ENCODE measurements at regions not wholly inside any gene's neighbourhood (a gene's known extent, or its start where the extent isn't known, plus 50 kb on each side); places are given as distances from the start of the nearest gene placed in this dataset.

- TF ChIP-seq, protein P1, sequence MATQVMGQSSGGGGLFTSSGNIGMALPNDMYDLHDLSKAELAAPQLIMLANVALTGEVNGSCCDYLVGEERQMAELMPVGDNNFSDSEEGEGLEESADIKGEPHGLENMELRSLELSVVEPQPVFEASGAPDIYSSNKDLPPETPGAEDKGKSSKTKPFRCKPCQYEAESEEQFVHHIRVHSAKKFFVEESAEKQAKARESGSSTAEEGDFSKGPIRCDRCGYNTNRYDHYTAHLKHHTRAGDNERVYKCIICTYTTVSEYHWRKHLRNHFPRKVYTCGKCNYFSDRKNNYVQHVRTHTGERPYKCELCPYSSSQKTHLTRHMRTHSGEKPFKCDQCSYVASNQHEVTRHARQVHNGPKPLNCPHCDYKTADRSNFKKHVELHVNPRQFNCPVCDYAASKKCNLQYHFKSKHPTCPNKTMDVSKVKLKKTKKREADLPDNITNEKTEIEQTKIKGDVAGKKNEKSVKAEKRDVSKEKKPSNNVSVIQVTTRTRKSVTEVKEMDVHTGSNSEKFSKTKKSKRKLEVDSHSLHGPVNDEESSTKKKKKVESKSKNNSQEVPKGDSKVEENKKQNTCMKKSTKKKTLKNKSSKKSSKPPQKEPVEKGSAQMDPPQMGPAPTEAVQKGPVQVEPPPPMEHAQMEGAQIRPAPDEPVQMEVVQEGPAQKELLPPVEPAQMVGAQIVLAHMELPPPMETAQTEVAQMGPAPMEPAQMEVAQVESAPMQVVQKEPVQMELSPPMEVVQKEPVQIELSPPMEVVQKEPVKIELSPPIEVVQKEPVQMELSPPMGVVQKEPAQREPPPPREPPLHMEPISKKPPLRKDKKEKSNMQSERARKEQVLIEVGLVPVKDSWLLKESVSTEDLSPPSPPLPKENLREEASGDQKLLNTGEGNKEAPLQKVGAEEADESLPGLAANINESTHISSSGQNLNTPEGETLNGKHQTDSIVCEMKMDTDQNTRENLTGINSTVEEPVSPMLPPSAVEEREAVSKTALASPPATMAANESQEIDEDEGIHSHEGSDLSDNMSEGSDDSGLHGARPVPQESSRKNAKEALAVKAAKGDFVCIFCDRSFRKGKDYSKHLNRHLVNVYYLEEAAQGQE (IDR thresholded peaks at IDR 0.05; ENCODE audit: low read depth), result no peak
- TF ChIP-seq FOXM1 (IDR thresholded peaks at IDR 0.05; ENCODE audit: borderline replicate concordance, low read depth) (no peak), ZBTB7A (IDR thresholded peaks at IDR 0.05; ENCODE audit: low read depth) (no peak)
Observed at GRCh38 chr1:214974002-214974401, 108.5 kb upstream of the KCNK2 start.

DNA sequence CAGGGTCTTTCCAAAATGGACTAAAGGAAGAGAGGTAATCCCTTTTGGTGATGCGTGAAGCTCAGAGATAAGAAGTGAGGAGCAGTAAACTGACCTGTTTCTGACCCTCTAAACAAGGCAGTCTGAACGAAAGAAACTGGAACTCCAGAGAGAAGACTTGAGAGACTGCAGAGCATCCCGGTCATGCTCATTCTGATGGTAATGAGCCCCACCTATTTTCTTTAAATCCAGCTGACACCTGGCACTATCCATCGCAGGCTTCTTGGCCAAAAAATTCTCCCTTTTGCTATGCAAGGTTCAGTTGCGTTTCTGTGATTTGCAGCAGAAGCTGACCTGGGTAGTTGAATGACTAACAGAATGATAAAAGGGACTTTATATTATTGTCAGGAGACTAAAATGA is 105.9 kb upstream of the KCNK2 start:
- TF ChIP-seq EGR1 (IDR thresholded peaks at IDR 0.05), result no peak
- no peak for TF ChIP-seq NFIC (IDR thresholded peaks at IDR 0.05)
- TF ChIP-seq, protein P2, sequence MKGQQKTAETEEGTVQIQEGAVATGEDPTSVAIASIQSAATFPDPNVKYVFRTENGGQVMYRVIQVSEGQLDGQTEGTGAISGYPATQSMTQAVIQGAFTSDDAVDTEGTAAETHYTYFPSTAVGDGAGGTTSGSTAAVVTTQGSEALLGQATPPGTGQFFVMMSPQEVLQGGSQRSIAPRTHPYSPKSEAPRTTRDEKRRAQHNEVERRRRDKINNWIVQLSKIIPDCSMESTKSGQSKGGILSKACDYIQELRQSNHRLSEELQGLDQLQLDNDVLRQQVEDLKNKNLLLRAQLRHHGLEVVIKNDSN (IDR thresholded peaks at IDR 0.05), result no peak
- no peak for TF ChIP-seq CEBPB (IDR thresholded peaks at IDR 0.05)
- no peak for TF ChIP-seq RAD21 (IDR thresholded peaks at IDR 0.05; ENCODE audit: low read depth)
- no peak for TF ChIP-seq FOXM1 (IDR thresholded peaks at IDR 0.05; ENCODE audit: borderline replicate concordance, low read depth)
- no peak for TF ChIP-seq TEAD4 (IDR thresholded peaks at IDR 0.05)
- TF ChIP-seq MAX (IDR thresholded peaks at IDR 0.05), result no peak
- TF ChIP-seq CREB1 (IDR thresholded peaks at IDR 0.05; ENCODE audit: low read depth), result no peak
- no peak for TF ChIP-seq YY1 (IDR thresholded peaks at IDR 0.05; ENCODE audit: low read depth)
- TF ChIP-seq TCF12 (IDR thresholded peaks at IDR 0.05; ENCODE audit: low read depth), result no peak
- TF ChIP-seq ZBTB7A (IDR thresholded peaks at IDR 0.05; ENCODE audit: low read depth), result no peak
- no peak for TF ChIP-seq TAF1 (IDR thresholded peaks at IDR 0.05; ENCODE audit: low read depth)

GRCh38 chr1:214977110-214977509 is 105.4 kb upstream of the KCNK2 start:
- TF ChIP-seq, protein P2 (IDR thresholded peaks at IDR 0.05), result no peak
- TF ChIP-seq TAF1 (IDR thresholded peaks at IDR 0.05; ENCODE audit: low read depth) (no peak), ZBTB7A (IDR thresholded peaks at IDR 0.05; ENCODE audit: low read depth) (no peak), EGR1 (IDR thresholded peaks at IDR 0.05) (no peak), TEAD4 (IDR thresholded peaks at IDR 0.05) (no peak), FOXM1 (IDR thresholded peaks at IDR 0.05; ENCODE audit: borderline replicate concordance, low read depth) (no peak), TCF12 (IDR thresholded peaks at IDR 0.05; ENCODE audit: low read depth) (no peak), MAX (IDR thresholded peaks at IDR 0.05) (no peak)

GRCh38 chr1:214977700-214978374 is 104.7 kb upstream of the KCNK2 start:
- TF ChIP-seq NFIC (IDR thresholded peaks at IDR 0.05) (no peak), RAD21 (IDR thresholded peaks at IDR 0.05; ENCODE audit: low read depth) (no peak), MAX (IDR thresholded peaks at IDR 0.05) (no peak), TEAD4 (IDR thresholded peaks at IDR 0.05) (no peak), YY1 (IDR thresholded peaks at IDR 0.05; ENCODE audit: low read depth) (no peak), CEBPB (IDR thresholded peaks at IDR 0.05) (no peak), EP300 (IDR thresholded peaks at IDR 0.05; ENCODE audit: borderline replicate concordance) (no peak), EGR1 (IDR thresholded peaks at IDR 0.05) (no peak), CREB1 (IDR thresholded peaks at IDR 0.05; ENCODE audit: low read depth) (no peak), TAF1 (IDR thresholded peaks at IDR 0.05; ENCODE audit: low read depth) (no peak), TCF12 (IDR thresholded peaks at IDR 0.05; ENCODE audit: low read depth) (no peak), ZBTB7A (IDR thresholded peaks at IDR 0.05; ENCODE audit: low read depth) (no peak), FOXM1 (IDR thresholded peaks at IDR 0.05; ENCODE audit: borderline replicate concordance, low read depth) (no peak)
- TF ChIP-seq, protein P2 (IDR thresholded peaks at IDR 0.05), result no peak
- TF ChIP-seq, protein P1 (IDR thresholded peaks at IDR 0.05; ENCODE audit: low read depth), result no peak

DNA sequence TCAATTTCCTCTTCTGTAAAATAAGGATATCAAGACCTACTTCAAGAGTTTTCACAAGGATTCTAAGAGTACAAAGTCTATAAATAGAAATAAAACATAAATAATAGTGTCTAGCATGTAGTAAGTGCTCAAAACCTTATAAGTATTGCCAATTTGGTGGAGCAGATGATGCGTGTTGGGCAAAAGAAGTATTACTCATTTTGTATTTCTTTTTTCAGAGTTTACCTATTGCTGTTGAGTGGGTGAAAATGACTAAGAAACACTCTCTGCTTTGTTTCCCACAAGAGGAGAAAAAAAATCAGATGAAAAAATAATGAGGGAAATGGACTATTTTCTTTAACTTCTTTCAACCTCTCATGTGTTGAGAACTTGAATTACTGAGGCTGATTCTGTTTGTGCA is 103.3 kb upstream of the KCNK2 start:
- TF ChIP-seq, protein P1 (IDR thresholded peaks at IDR 0.05; ENCODE audit: low read depth), result no peak
- no peak for TF ChIP-seq FOXM1 (IDR thresholded peaks at IDR 0.05; ENCODE audit: borderline replicate concordance, low read depth)
- TF ChIP-seq TAF1 (IDR thresholded peaks at IDR 0.05; ENCODE audit: low read depth), result no peak
- no peak for TF ChIP-seq ZBTB7A (IDR thresholded peaks at IDR 0.05; ENCODE audit: low read depth)
- no peak for TF ChIP-seq CEBPB (IDR thresholded peaks at IDR 0.05)
- no peak for TF ChIP-seq CREB1 (IDR thresholded peaks at IDR 0.05; ENCODE audit: low read depth)
- no peak for TF ChIP-seq EP300 (IDR thresholded peaks at IDR 0.05; ENCODE audit: borderline replicate concordance)
- no peak for TF ChIP-seq TEAD4 (IDR thresholded peaks at IDR 0.05)
- TF ChIP-seq YY1 (IDR thresholded peaks at IDR 0.05; ENCODE audit: low read depth), result no peak

Measured in Ishikawa (cell line).